GM20000 (cell line): ENCODE measurements at regions not wholly inside any gene's neighbourhood (a gene's known extent, or its start where the extent isn't known, plus 50 kb on each side); places are given as distances from the start of the nearest gene placed in this dataset.

Experiments
- DNase-seq: peaks from one replicate; pipeline ENCODE4 v3.0.0; 2012; ENCODE audit warnings: low spot score
- TF ChIP-seq, protein P1 (sequence below): IDR thresholded peaks from 2 replicates; pipeline ENCODE4 v1.5.1; 2012; ENCODE audit warnings: mild to moderate bottlenecking, control low read depth; ENCODE audit errors: extremely low read depth, missing control alignments

DNA sequence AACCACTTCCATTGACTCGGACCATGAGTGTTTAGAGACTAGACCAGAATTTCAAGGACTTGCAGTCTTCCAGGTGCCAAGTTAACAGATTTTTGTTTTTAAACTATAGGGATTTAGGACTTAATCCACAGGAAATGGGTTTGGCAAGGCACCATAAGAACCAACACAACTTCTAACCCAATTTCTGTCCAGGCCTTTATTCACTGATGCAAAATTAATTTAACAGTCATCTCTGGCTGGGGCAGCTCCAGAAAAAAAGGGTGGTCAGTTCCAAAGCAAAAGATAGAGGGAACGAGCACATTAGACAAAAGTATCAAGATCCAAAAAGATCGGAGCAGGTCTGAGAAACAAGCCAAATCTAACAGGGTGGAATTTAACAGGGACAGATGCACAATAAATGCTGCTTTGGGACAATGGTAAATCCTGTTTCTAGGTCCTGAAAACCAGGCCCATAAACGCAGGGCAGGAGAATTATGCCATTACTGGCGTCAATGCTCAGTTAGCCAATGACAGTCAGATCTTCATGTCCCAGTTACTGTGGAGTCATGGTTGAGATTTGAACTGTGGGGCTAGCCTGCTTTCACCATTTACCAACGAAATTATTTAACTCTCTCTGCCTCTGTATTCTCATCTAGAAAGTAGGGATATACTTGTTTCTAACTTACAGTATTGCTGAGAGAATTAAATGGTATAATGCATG, 590.8 kb upstream of the BRINP1 start:
- TF ChIP-seq, protein P1, sequence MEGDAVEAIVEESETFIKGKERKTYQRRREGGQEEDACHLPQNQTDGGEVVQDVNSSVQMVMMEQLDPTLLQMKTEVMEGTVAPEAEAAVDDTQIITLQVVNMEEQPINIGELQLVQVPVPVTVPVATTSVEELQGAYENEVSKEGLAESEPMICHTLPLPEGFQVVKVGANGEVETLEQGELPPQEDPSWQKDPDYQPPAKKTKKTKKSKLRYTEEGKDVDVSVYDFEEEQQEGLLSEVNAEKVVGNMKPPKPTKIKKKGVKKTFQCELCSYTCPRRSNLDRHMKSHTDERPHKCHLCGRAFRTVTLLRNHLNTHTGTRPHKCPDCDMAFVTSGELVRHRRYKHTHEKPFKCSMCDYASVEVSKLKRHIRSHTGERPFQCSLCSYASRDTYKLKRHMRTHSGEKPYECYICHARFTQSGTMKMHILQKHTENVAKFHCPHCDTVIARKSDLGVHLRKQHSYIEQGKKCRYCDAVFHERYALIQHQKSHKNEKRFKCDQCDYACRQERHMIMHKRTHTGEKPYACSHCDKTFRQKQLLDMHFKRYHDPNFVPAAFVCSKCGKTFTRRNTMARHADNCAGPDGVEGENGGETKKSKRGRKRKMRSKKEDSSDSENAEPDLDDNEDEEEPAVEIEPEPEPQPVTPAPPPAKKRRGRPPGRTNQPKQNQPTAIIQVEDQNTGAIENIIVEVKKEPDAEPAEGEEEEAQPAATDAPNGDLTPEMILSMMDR = no peak
- DNase-seq = no peak

DNA sequence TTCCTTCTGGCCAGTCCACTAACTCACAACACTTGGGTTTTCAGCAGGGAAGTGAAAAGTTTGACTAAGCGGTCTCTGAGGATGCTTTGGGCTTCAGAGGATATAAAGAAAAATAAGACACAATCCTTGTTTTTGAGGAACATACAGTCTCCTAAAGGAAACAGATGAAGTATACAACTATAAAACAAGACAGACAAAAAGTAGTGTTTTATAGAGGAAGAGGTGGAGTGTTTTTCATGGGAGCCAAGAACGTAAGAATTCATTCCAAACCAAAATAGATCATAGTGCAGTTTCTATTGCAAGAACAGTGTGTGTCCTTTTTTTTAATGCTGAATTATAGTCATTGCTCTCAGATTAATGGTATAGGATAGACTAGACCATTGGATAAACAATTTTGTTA, 586.9 kb upstream of the BRINP1 start:
- DNase-seq = no peak
- TF ChIP-seq, protein P1 = no peak

DNA sequence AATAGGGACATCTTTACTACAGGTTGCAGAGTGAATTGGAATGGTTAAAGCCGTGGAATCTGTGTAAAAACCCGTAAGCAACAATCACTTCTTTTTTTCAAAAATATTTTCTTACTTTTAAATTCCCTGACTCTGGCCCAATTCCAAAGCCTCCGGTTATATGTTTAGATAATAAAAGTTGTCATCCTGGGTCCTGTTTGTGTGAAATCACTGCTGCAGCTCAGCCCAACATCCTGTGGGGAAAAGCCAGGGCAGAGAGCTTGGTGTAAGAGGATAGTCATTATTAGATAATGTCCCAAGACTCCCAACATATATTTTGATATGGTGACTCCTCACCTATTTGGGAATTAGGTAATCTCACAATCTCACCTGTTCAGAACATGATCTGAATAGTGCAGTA, 586.0 kb upstream of the BRINP1 start:
- DNase-seq = no peak
- TF ChIP-seq, protein P1 = no peak

DNA sequence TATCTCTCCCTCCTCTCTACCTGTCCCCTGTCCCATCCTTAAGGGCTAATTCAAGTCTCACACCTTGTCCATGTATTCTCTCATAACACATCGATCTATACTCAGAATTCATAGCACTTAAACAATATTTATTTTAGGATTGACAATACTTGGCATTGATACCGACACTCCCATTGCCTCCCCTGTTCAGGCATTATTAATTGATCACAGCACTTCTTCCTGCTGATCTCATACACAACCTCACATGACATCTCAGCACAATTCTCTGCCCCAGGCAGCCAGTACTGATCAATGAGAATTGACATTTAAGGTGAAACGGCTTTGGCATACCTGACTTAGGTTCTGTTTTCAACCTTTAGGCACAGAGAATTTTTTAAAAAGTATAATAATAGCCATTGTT, 582.4 kb upstream of the BRINP1 start:
- DNase-seq = no peak
- TF ChIP-seq, protein P1 = no peak

DNA sequence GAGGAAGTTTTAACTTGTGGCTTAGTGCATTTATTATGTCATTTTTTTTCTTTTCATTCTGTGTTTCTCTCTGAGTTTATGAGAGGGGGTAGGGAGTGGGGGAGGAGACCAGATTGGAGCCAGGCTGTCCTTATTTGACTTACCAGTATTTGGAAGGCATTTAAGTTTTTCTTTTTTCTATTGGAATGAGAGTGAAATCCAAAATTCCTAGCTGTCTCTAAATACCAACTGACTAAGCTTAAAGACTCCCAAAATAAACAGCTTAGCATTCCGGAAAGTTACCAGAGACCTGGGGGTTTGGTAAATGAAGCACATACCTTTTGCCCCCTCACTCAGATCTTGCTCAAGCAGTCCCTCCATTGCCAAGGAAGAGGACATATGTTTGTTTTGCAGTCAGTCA, 581.9 kb upstream of the BRINP1 start:
- TF ChIP-seq, protein P1 = no peak

DNA sequence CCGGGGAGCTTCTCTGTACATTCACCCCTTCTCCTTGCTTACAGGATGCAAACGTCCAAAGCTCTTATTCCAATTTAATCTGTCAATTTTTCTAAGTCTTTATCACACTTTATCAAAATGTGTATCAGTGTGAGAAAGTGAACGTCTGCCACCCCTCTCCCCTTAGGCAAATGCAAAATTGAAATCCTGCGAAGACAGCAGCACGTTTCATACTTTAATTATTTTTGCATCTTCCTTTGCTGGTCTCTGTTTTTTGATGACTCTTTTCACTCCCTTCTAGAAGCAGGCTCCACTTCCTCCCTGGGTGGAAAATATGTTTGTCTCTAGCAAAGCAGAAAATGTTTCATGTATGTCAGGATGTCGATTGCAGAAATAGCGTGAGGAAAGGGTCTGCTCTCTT, 576.5 kb upstream of the BRINP1 start:
- DNase-seq = no peak
- TF ChIP-seq, protein P1 = no peak

More for the DNA sequence above, 581.9 kb upstream of the BRINP1 start:
- no peak for DNase-seq

DNA sequence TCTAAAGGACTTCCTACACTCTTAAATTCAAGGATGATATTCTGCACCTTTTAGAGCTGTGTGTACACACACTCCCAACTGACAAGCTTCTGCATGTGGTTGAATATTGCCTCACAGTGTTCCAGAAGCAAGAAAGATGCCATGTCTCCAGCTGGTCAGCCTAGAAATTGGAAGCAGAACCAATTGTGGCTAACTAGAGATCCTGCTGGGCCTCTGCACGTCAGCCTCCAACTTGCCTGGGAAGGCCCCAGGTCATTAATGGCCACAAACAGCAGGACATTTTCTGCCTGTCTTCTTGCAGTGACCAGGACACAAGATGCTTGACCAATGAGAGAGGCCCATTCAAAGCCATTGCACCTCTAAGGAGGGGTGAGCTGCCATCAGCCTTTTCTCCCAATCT, 571.9 kb upstream of the BRINP1 start:
- no peak for DNase-seq

More for the DNA sequence above, 571.9 kb upstream of the BRINP1 start:
- TF ChIP-seq, protein P1 = no peak
